ENCODE measurements at regions not wholly inside any gene's neighbourhood (a gene's known extent, or its start where the extent isn't known, plus 50 kb on each side); places are given as distances from the start of the nearest gene placed in this dataset.

GRCh38 chr13:22074403-22074802 is 403.5 kb downstream of the FGF9 start:
- ChIA-PET CTCF (no interaction called here), POLR2A (ENCODE audit: unreplicated experiment) (no interaction called here)
- Histone ChIP-seq H2AK9ac (replicated peaks; ENCODE audit: low read depth, low read length, poor library complexity) (no peak overlapping the region), H4K91ac (ENCODE audit: insufficient read depth, low read depth, low read length) (no peak overlapping the region), H3K36me3 (ENCODE audit: control insufficient read depth, insufficient read depth, low read length) (no peaks in the 10 kb centered on the region), H2BK15ac (ENCODE audit: low read depth, low read length) (no peak overlapping the region), H2AFZ (replicated peaks; ENCODE audit: low read length, poor library complexity) (no peak overlapping the region), H4K5ac (ENCODE audit: low read depth, low read length) (no peak overlapping the region), H3K9ac (ENCODE audit: low read depth, low read length) (no peak overlapping the region), H2BK120ac (ENCODE audit: low read depth, low read length) (no peak overlapping the region), H3K4me2 (ENCODE audit: low read depth, low read length) (no peak overlapping the region), H3K23ac (ENCODE audit: low read depth, low read length) (no peak overlapping the region), H3K9me3 (ENCODE audit: control insufficient read depth, insufficient read depth, low read length) (peaks cover 5% of the 10 kb centered on the region; the same call in 1 of the 2 replicates), H3K27me3 (ENCODE audit: control insufficient read depth, insufficient read depth, low read length) (no peaks in the 10 kb centered on the region; the same call in none of the 2 replicates), H3K79me1 (ENCODE audit: low read depth in 1 of 2, low read length in 2 of 2) (no peaks in the 10 kb centered on the region), H3K4ac (ENCODE audit: low read depth, low read length) (no peak overlapping the region), H3K27ac (ENCODE audit: insufficient read depth, low read length) (no peak overlapping the region), H3K4me3 (ENCODE audit: insufficient read depth, low read depth, low read length) (no peak overlapping the region), H4K20me1 (ENCODE audit: insufficient read depth, low read length) (no peaks in the 10 kb centered on the region), H4K8ac (ENCODE audit: low read depth in 2 of 2, low read length in 2 of 2) (no peak overlapping the region), H3K4me1 (ENCODE audit: control insufficient read depth, insufficient read depth, low read length) (peaks cover 3% of the 10 kb centered on the region; the same call in 1 of the 2 replicates), H3K18ac (ENCODE audit: low read depth, low read length) (no peak overlapping the region), H2BK20ac (ENCODE audit: low read depth, low read length) (no peak overlapping the region), H3K9me1 (ENCODE audit: insufficient read depth, low read length) (no peaks in the 10 kb centered on the region), H3K56ac (ENCODE audit: extremely low read depth, insufficient read depth, low read length) (no peak overlapping the region), H2BK5ac (ENCODE audit: low read depth, low read length, poor library complexity, severe bottlenecking) (no peak overlapping the region), H2AK5ac (ENCODE audit: low read depth, low read length) (no peak overlapping the region), H3K14ac (replicated peaks; ENCODE audit: low read depth, low read length) (no peak overlapping the region)
- ATAC-seq (ENCODE audit: low read depth) (no peak), DNase-seq (no peak)
- in situ Hi-C loops (cut with MboI; ENCODE audit: low sequenced_read_pairs) (no loop called here), dilution Hi-C loops (cut with HindIII; ENCODE audit: low sequenced_read_pairs, unreplicated experiment) (no loop called here), intact Hi-C loops (cut with micrococcal nuclease) (loop anchor here (10.0 kb wide), 1 partner anchor 200 kb away; no protein-coding TSS in a partner anchor)
- TF ChIP-seq CHD1 (IDR thresholded peaks at IDR 0.05; ENCODE audit: low read depth, low read length) (no peak), USF2 (IDR thresholded peaks at IDR 0.05; ENCODE audit: low read depth, low read length) (no peak), SMC3 (IDR thresholded peaks at IDR 0.05; ENCODE audit: low read depth, low read length) (no peak), NFE2L2 (IDR thresholded peaks at IDR 0.05; ENCODE audit: low read depth, low read length) (no peak), RFX5 (IDR thresholded peaks at IDR 0.05; ENCODE audit: low read depth, low read length) (no peak), MAFK (IDR thresholded peaks at IDR 0.05; ENCODE audit: low read depth, low read length) (no peak), RAD21 (IDR thresholded peaks at IDR 0.05; ENCODE audit: low read length) (no peak), MAZ (IDR thresholded peaks at IDR 0.05; ENCODE audit: borderline replicate concordance, low read depth, low read length) (no peak)
- BruUV-seq (replicated peaks), result no TSS peak
